ENCODE measurements at regions not wholly inside any gene's neighbourhood (a gene's known extent, or its start where the extent isn't known, plus 50 kb on each side); places are given as distances from the start of the nearest gene placed in this dataset.

DNA sequence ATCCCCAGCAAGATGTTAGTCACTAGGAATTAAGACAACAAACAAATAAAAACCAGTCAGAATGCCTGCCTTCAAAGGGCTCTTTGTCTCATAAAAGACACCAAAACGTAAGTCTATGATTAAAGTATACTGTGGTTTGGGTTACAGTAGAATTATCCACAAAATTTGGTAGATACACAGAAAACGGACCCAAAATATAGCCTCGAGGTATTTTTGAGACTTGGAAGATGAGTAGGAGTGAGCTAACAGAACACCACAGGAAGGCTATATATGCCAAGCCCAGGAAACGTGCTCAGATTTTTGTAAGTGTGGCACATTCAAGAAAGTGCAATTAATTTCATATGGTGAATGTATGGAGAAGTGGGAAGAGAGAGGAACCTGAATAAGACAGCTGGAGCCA, 831.4 kb downstream of the CDH11 start:
- DNase-seq: no peak
- no peak overlapping the region for H4K5ac ChIP-seq (ENCODE audit: insufficient read length, low read depth, low read length)
- H3K9me3 ChIP-seq (ENCODE audit: control insufficient read depth, low read depth, low read length): no peaks in the 10 kb centered on the region
- no peak overlapping the region for H2BK20ac ChIP-seq (ENCODE audit: low read depth, low read length, poor library complexity, severe bottlenecking)
- no peak overlapping the region for H3K27ac ChIP-seq (ENCODE audit: insufficient read length, low read depth, low read length)
- H3K27me3 ChIP-seq (ENCODE audit: insufficient read depth, low read length): no peaks in the 10 kb centered on the region
- no peak overlapping the region for H3K9ac ChIP-seq (ENCODE audit: extremely low read depth, insufficient read length, low read length)
- H3K4me2 ChIP-seq (ENCODE audit: insufficient read depth, insufficient read length, low read length): no peak overlapping the region
- Mint-ChIP-seq H3K4me3 (no peak overlapping the region), H3K36me3 (ENCODE audit: insufficient read depth in 1 of 3, low read depth in 3 of 3) (no peaks in the 10 kb centered on the region), H3K9me3 (no peaks in the 10 kb centered on the region), H3K27me3 (ENCODE audit: low read depth) (no peaks in the 10 kb centered on the region), H3K27ac (no peak overlapping the region), H3K4me1 (peaks cover 4 to 12% of the 10 kb centered on the region in 2 experiments; a peak in 3 of 4 replicates)
- H3K4me1 ChIP-seq (ENCODE audit: insufficient read depth, low read length): no peaks in the 10 kb centered on the region
- no peak overlapping the region for H3K18ac ChIP-seq (ENCODE audit: insufficient read length, low read depth, low read length)
- no peaks in the 10 kb centered on the region for H3K23me2 ChIP-seq (ENCODE audit: insufficient read length, low read depth, low read length, poor library complexity, severe bottlenecking)
- no peaks in the 10 kb centered on the region for H4K20me1 ChIP-seq (ENCODE audit: control insufficient read depth, insufficient read depth, insufficient read length)
- TF ChIP-seq, protein P1, sequence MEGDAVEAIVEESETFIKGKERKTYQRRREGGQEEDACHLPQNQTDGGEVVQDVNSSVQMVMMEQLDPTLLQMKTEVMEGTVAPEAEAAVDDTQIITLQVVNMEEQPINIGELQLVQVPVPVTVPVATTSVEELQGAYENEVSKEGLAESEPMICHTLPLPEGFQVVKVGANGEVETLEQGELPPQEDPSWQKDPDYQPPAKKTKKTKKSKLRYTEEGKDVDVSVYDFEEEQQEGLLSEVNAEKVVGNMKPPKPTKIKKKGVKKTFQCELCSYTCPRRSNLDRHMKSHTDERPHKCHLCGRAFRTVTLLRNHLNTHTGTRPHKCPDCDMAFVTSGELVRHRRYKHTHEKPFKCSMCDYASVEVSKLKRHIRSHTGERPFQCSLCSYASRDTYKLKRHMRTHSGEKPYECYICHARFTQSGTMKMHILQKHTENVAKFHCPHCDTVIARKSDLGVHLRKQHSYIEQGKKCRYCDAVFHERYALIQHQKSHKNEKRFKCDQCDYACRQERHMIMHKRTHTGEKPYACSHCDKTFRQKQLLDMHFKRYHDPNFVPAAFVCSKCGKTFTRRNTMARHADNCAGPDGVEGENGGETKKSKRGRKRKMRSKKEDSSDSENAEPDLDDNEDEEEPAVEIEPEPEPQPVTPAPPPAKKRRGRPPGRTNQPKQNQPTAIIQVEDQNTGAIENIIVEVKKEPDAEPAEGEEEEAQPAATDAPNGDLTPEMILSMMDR (conservative IDR thresholded peaks at IDR 0.05): no peak
- no peak overlapping the region for H2BK5ac ChIP-seq (ENCODE audit: insufficient read length, low read length)
- no peak overlapping the region for H4K8ac ChIP-seq (replicated peaks; ENCODE audit: insufficient read length, low read depth, low read length)
- H2AFZ ChIP-seq (ENCODE audit: low read length): no peak overlapping the region
- H2BK120ac ChIP-seq (ENCODE audit: low read depth, low read length, poor library complexity, severe bottlenecking): no peak overlapping the region
- H2AK5ac ChIP-seq (ENCODE audit: insufficient read length, low read length): no peak overlapping the region
- H3T11ph ChIP-seq (ENCODE audit: low read length): no peak overlapping the region
- H3K79me1 ChIP-seq (ENCODE audit: insufficient read depth, low read depth, low read length, poor library complexity, severe bottlenecking): no peaks in the 10 kb centered on the region
- no peak overlapping the region for H4K91ac ChIP-seq (ENCODE audit: insufficient read length, low read depth, low read length)
- H3K4ac ChIP-seq (ENCODE audit: low read depth, low read length): no peak overlapping the region
- no peak overlapping the region for H3K14ac ChIP-seq (ENCODE audit: insufficient read depth, low read length)
- H2BK15ac ChIP-seq (ENCODE audit: low read depth, low read length): no peak overlapping the region
- no peak overlapping the region for H3K23ac ChIP-seq (ENCODE audit: insufficient read length, low read depth, low read length)
- WGBS (ENCODE audit: extremely low coverage, insufficient read length, low lambda C conversion rate): no CpG with 5 or more reads among the region's 4 CpGs
- no peak overlapping the region for H2BK12ac ChIP-seq (ENCODE audit: insufficient read length, low read depth, low read length)
- H3K79me2 ChIP-seq (ENCODE audit: insufficient read depth, low read length): no peaks in the 10 kb centered on the region
- H3K56ac ChIP-seq (ENCODE audit: insufficient read length, low read depth, low read length): no peak overlapping the region

Data from H9 (cell line).